HepG2 (cell line): ENCODE measurements at regions not wholly inside any gene's neighbourhood (a gene's known extent, or its start where the extent isn't known, plus 50 kb on each side); places are given as distances from the start of the nearest gene placed in this dataset.
A peak's percentile ranks its signal among the peaks of the same experiment; 100 is the strongest.

Experiments used
- CBX1 ChIP-seq: IDR thresholded peaks from one replicate; pipeline ENCODE4 v1.6.1; 2016; ENCODE audit warnings: antibody characterized with exemption, low read depth
- DMAP1 ChIP-seq: IDR thresholded peaks from 2 replicates; pipeline ENCODE4 v1.6.1; 2016
- FOSL2 ChIP-seq: sonication (generic); formaldehyde crosslinking; IDR thresholded peaks from 2 replicates; pipeline ENCODE4 v1.4.0; 2020; ENCODE audit warnings: missing genetic modification reagents
- IKZF4 ChIP-seq: sonication (generic); formaldehyde crosslinking; IDR thresholded peaks from 2 replicates; pipeline ENCODE4 v1.5.1; 2020; ENCODE audit warnings: borderline replicate concordance, mild to moderate bottlenecking, low read depth, missing genetic modification reagents; ENCODE audit errors: not compliant biosample characterization
- MAFG ChIP-seq: sonication (generic); formaldehyde crosslinking; IDR thresholded peaks from 2 replicates; pipeline ENCODE4 v1.5.1; 2020; ENCODE audit warnings: mild to moderate bottlenecking, missing genetic modification reagents
- MED13 ChIP-seq: sonication (generic); formaldehyde crosslinking; IDR thresholded peaks from 2 replicates; pipeline ENCODE4 v1.5.0; 2020; ENCODE audit warnings: missing genetic modification reagents
- NR3C1 ChIP-seq: sonication (generic); formaldehyde crosslinking; IDR thresholded peaks from 2 replicates; pipeline ENCODE4 v1.4.0; 2020; ENCODE audit warnings: missing genetic modification reagents
- ZBTB42 ChIP-seq: sonication (generic); formaldehyde crosslinking; IDR thresholded peaks from 2 replicates; pipeline ENCODE4 v1.5.0; 2020; ENCODE audit warnings: mild to moderate bottlenecking, missing genetic modification reagents
- ZNF207 ChIP-seq: fragments of 450-650 bp; IDR thresholded peaks from 2 replicates; pipeline ENCODE4 v1.6.1; 2016; ENCODE audit warnings: antibody characterized with exemption, borderline replicate concordance
- ZNF326 ChIP-seq: sonication (generic); formaldehyde crosslinking; IDR thresholded peaks from 2 replicates; pipeline ENCODE4 v1.4.0; 2020; ENCODE audit warnings: missing genetic modification reagents, borderline replicate concordance
- ZNF747 ChIP-seq: sonication (generic); formaldehyde crosslinking; IDR thresholded peaks from 2 replicates; pipeline ENCODE4 v1.8.1; 2023; ENCODE audit warnings: missing genetic modification reagents, mild to moderate bottlenecking, borderline replicate concordance
- ZSCAN20 ChIP-seq: sonication (generic); formaldehyde crosslinking; IDR thresholded peaks from 2 replicates; pipeline ENCODE4 v1.4.0; 2020; ENCODE audit warnings: missing genetic modification reagents, mild to moderate bottlenecking, borderline replicate concordance
- ZSCAN31 ChIP-seq: sonication (generic); formaldehyde crosslinking; IDR thresholded peaks from 2 replicates; pipeline ENCODE4 v1.5.0; 2020; ENCODE audit warnings: low read depth, mild to moderate bottlenecking, missing genetic modification reagents
- TF ChIP-seq, protein P1 (sequence below): sonication (generic); formaldehyde crosslinking; IDR thresholded peaks from 2 replicates; pipeline ENCODE4 v1.4.0; 2020; ENCODE audit warnings: mild to moderate bottlenecking, low read depth, missing genetic modification reagents
- TF ChIP-seq, protein P2 (sequence below): IDR thresholded peaks from 2 replicates; pipeline ENCODE4 v1.6.1; 2016; ENCODE audit warnings: control low read depth
- TF ChIP-seq, protein P3 (sequence below): sonication (generic); formaldehyde crosslinking; IDR thresholded peaks from one replicate; pipeline ENCODE4 v1.5.1; 2020; ENCODE audit warnings: mild to moderate bottlenecking, missing genetic modification reagents; ENCODE audit errors: not compliant biosample characterization
- TF ChIP-seq, protein P4 (sequence below): sonication (generic); formaldehyde crosslinking; IDR thresholded peaks from 2 replicates; pipeline ENCODE4 v1.9.0; 2021; ENCODE audit warnings: missing genetic modification reagents, borderline replicate concordance

DNA sequence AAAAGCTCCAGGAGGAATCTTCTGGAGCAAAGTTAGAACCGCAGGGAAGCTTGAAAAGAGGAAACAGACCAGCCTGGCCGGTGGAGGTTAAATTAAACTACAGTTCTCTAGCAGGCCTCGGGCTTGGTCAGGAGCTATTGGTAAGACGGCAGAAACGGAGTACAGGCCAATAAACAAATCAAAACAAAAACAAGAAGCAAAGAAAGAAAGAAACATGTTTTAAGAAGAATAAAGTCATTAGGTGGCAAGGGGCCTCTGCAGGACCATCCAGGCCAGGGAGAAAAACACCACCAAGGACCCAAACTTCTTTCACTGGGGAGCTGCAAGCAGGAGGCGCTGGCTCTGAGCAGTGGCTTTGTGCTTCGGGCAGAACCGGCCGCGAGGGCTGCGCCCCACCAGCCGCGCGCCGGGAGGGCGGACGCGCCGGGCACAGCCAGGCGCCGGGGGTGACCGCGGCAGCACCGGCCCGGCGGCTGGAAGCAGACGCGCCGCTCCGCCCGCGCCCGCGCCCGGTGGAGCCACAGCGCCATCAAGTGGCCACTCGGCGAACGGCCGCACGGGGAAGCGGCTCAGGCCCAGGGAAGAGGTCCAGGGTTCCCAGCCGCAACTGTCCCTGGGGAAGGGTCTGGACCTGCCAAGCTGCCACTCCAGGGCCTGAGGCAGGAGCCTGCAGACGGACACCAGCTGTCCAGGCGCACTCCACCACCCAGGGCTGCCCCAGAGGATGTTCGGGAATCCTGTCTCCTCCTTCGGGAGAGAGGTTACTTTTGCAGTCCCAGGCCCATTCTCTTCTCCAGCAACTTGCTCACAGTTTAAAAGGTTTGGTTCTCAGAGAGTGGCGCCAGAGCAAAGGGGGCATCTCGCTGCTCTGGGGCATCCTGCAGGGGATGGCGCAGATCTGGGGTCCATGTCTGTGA lies 419.4 kb downstream of the SOX9 start (continued):
- TF ChIP-seq, protein P1, sequence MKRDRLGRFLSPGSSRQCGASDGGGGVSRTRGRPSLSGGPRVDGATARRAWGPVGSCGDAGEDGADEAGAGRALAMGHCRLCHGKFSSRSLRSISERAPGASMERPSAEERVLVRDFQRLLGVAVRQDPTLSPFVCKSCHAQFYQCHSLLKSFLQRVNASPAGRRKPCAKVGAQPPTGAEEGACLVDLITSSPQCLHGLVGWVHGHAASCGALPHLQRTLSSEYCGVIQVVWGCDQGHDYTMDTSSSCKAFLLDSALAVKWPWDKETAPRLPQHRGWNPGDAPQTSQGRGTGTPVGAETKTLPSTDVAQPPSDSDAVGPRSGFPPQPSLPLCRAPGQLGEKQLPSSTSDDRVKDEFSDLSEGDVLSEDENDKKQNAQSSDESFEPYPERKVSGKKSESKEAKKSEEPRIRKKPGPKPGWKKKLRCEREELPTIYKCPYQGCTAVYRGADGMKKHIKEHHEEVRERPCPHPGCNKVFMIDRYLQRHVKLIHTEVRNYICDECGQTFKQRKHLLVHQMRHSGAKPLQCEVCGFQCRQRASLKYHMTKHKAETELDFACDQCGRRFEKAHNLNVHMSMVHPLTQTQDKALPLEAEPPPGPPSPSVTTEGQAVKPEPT (CRISPR knock-in tag) = 0 out of 2 replicates have a peak, but pooled peaks have one; percentile 33
- TF ChIP-seq DMAP1 (CRISPR knock-in tag) (no peak), ZSCAN31 (no peak; the same call in 1 of the 2 replicates), ZSCAN20 (peak; percentile 41; the same call in 1 of the 2 replicates), MED13 (peak; percentile 48; the same call in 1 of the 2 replicates), ZBTB42 (CRISPR knock-in tag) (no peak), CBX1 (peak; percentile 86), ZNF207 (no peak), MAFG (no peak), IKZF4 (CRISPR knock-in tag) (peak; percentile 73), ZNF326 (CRISPR knock-in tag) (no peak), FOSL2 (CRISPR knock-in tag) (peak; percentile 24; the same call in 1 of the 2 replicates), ZNF747 (CRISPR knock-in tag) (no peak), NR3C1 (CRISPR knock-in tag) (no peak)
- TF ChIP-seq, protein P2, sequence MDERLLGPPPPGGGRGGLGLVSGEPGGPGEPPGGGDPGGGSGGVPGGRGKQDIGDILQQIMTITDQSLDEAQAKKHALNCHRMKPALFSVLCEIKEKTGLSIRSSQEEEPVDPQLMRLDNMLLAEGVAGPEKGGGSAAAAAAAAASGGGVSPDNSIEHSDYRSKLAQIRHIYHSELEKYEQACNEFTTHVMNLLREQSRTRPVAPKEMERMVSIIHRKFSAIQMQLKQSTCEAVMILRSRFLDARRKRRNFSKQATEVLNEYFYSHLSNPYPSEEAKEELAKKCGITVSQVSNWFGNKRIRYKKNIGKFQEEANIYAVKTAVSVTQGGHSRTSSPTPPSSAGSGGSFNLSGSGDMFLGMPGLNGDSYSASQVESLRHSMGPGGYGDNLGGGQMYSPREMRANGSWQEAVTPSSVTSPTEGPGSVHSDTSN = no peak
- TF ChIP-seq, protein P3, sequence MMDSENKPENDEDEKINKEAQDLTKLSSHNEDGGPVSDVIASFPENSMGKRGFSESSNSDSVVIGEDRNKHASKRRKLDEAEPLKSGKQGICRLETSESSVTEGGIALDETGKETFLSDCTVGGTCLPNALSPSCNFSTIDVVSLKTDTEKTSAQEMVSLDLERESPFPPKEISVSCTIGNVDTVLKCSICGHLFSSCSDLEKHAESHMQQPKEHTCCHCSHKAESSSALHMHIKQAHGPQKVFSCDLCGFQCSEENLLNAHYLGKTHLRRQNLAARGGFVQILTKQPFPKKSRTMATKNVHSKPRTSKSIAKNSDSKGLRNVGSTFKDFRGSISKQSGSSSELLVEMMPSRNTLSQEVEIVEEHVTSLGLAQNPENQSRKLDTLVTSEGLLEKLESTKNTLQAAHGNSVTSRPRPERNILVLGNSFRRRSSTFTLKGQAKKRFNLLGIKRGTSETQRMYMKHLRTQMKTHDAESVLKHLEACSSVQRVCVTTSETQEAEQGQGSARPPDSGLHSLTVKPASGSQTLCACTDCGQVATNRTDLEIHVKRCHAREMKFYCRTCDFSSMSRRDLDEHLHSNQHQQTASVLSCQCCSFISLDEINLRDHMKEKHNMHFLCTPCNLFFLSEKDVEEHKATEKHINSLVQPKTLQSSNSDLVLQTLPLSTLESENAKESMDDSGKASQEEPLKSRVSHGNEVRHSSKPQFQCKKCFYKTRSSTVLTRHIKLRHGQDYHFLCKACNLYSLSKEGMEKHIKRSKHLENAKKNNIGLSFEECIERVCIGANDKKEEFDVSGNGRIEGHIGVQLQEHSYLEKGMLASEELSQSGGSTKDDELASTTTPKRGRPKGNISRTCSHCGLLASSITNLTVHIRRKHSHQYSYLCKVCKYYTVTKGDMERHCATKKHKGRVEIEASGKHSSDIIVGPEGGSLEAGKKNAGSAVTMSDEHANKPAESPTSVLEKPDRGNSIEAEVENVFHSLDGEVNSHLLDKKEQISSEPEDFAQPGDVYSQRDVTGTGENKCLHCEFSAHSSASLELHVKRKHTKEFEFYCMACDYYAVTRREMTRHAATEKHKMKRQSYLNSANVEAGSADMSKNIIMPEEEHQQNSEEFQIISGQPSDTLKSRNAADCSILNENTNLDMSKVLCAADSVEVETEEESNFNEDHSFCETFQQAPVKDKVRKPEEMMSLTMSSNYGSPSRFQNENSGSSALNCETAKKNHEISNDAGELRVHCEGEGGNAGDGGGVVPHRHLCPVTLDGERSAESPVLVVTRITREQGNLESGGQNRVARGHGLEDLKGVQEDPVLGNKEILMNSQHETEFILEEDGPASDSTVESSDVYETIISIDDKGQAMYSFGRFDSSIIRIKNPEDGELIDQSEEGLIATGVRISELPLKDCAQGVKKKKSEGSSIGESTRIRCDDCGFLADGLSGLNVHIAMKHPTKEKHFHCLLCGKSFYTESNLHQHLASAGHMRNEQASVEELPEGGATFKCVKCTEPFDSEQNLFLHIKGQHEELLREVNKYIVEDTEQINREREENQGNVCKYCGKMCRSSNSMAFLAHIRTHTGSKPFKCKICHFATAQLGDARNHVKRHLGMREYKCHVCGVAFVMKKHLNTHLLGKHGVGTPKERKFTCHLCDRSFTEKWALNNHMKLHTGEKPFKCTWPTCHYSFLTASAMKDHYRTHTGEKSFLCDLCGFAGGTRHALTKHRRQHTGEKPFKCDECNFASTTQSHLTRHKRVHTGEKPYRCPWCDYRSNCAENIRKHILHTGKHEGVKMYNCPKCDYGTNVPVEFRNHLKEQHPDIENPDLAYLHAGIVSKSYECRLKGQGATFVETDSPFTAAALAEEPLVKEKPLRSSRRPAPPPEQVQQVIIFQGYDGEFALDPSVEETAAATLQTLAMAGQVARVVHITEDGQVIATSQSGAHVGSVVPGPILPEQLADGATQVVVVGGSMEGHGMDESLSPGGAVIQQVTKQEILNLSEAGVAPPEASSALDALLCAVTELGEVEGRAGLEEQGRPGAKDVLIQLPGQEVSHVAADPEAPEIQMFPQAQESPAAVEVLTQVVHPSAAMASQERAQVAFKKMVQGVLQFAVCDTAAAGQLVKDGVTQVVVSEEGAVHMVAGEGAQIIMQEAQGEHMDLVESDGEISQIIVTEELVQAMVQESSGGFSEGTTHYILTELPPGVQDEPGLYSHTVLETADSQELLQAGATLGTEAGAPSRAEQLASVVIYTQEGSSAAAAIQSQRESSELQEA = no peak
- TF ChIP-seq, protein P4, sequence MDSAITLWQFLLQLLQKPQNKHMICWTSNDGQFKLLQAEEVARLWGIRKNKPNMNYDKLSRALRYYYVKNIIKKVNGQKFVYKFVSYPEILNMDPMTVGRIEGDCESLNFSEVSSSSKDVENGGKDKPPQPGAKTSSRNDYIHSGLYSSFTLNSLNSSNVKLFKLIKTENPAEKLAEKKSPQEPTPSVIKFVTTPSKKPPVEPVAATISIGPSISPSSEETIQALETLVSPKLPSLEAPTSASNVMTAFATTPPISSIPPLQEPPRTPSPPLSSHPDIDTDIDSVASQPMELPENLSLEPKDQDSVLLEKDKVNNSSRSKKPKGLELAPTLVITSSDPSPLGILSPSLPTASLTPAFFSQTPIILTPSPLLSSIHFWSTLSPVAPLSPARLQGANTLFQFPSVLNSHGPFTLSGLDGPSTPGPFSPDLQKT (CRISPR knock-in tag) = no peak
